ENCODE measurements at regions not wholly inside any gene's neighbourhood (a gene's known extent, or its start where the extent isn't known, plus 50 kb on each side); places are given as distances from the start of the nearest gene placed in this dataset.

GRCh38 chr18:14921031-14921430 is 173.1 kb downstream of the ANKRD30B start:
- Histone ChIP-seq H3K4me1 (no peaks in the 10 kb centered on the region), H3K27me3 (no peaks in the 10 kb centered on the region), H3K4me3 (no peak overlapping the region), H3K9me3 (no peaks in the 10 kb centered on the region), H3K36me3 (no peaks in the 10 kb centered on the region), H3K27ac (peak overlapping the region in 1 of 2 donors; percentile 14)
- TF ChIP-seq POLR2AphosphoS5 (IDR thresholded peaks at IDR 0.05) (no peak), POLR2A (IDR thresholded peaks at IDR 0.05) (no peak), CTCF (IDR thresholded peaks at IDR 0.05) (no peak)
- intact Hi-C loops (cut with DNase I; ENCODE audit: low total_unique reads): no loop called here
- DNase-seq (ENCODE audit: low spot score in 2 of 2): no peak

- DNase-seq (ENCODE audit: low spot score in 2 of 2): no peak
- H3K4me3 ChIP-seq: no peak overlapping the region
- intact Hi-C loops (cut with DNase I; ENCODE audit: low total_unique reads): no loop called here
- no peaks in the 10 kb centered on the region for H3K9me3 ChIP-seq
- no peaks in the 10 kb centered on the region for H3K36me3 ChIP-seq
- H3K4me1 ChIP-seq: no peaks in the 10 kb centered on the region
- TF ChIP-seq CTCF (IDR thresholded peaks at IDR 0.05) (no peak), POLR2AphosphoS5 (IDR thresholded peaks at IDR 0.05) (no peak), POLR2A (IDR thresholded peaks at IDR 0.05) (no peak)
- H3K27me3 ChIP-seq: no peaks in the 10 kb centered on the region
- H3K27ac ChIP-seq: peak overlapping the region in 1 of 2 donors; percentile 14
Measured at GRCh38 chr18:14921547-14921946, 173.6 kb downstream of the ANKRD30B start.

GRCh38 chr18:14922031-14922430 is 174.1 kb downstream of the ANKRD30B start:
- H3K4me3 ChIP-seq: no peak overlapping the region
- intact Hi-C loops (cut with DNase I; ENCODE audit: low total_unique reads): no loop called here
- H3K36me3 ChIP-seq: no peaks in the 10 kb centered on the region
- H3K27ac ChIP-seq: no peak overlapping the region
- no peaks in the 10 kb centered on the region for H3K27me3 ChIP-seq
- DNase-seq (ENCODE audit: low spot score in 2 of 2): no peak
- H3K9me3 ChIP-seq: no peaks in the 10 kb centered on the region
- no peaks in the 10 kb centered on the region for H3K4me1 ChIP-seq
- no peak for TF ChIP-seq POLR2A (IDR thresholded peaks at IDR 0.05)
- no peak for TF ChIP-seq POLR2AphosphoS5 (IDR thresholded peaks at IDR 0.05)
- TF ChIP-seq CTCF (IDR thresholded peaks at IDR 0.05): no peak

- H3K4me3 ChIP-seq: no peak overlapping the region
- no peak for DNase-seq (ENCODE audit: low spot score in 2 of 2)
- H3K27ac ChIP-seq: no peak overlapping the region
- H3K4me1 ChIP-seq: no peaks in the 10 kb centered on the region
- no peaks in the 10 kb centered on the region for H3K27me3 ChIP-seq
- TF ChIP-seq POLR2AphosphoS5 (IDR thresholded peaks at IDR 0.05): no peak
- H3K9me3 ChIP-seq: no peaks in the 10 kb centered on the region
- intact Hi-C loops (cut with DNase I; ENCODE audit: low total_unique reads): no loop called here
- no peaks in the 10 kb centered on the region for H3K36me3 ChIP-seq
Measured at GRCh38 chr18:14922965-14923565, 175.1 kb downstream of the ANKRD30B start.

- Histone ChIP-seq H3K4me1 (no peaks in the 10 kb centered on the region), H3K36me3 (no peaks in the 10 kb centered on the region), H3K27me3 (no peaks in the 10 kb centered on the region), H3K4me3 (no peak overlapping the region), H3K9me3 (no peaks in the 10 kb centered on the region), H3K27ac (no peak overlapping the region)
- no peak for DNase-seq (ENCODE audit: low spot score in 2 of 2)
- no peak for TF ChIP-seq CTCF (IDR thresholded peaks at IDR 0.05)
- TF ChIP-seq POLR2A (IDR thresholded peaks at IDR 0.05): no peak
- TF ChIP-seq POLR2AphosphoS5 (IDR thresholded peaks at IDR 0.05): no peak
- intact Hi-C loops (cut with DNase I; ENCODE audit: low total_unique reads): no loop called here
Measured at GRCh38 chr18:14924226-14924625, 176.3 kb downstream of the ANKRD30B start.

- H3K9me3 ChIP-seq: no peaks in the 10 kb centered on the region
- no peaks in the 10 kb centered on the region for H3K27me3 ChIP-seq
- H3K36me3 ChIP-seq: no peaks in the 10 kb centered on the region
- peak overlapping the region in 1 of 3 donors; percentile 5 for H3K4me3 ChIP-seq
- no peak overlapping the region for H3K27ac ChIP-seq
- no peak for DNase-seq (ENCODE audit: low spot score in 2 of 2)
- TF ChIP-seq POLR2A (IDR thresholded peaks at IDR 0.05) (no peak), POLR2AphosphoS5 (IDR thresholded peaks at IDR 0.05) (no peak), CTCF (IDR thresholded peaks at IDR 0.05) (no peak)
- H3K4me1 ChIP-seq: no peaks in the 10 kb centered on the region
- intact Hi-C loops (cut with DNase I; ENCODE audit: low total_unique reads): no loop called here
Measured at GRCh38 chr18:14925281-14925709, 177.3 kb downstream of the ANKRD30B start.

All from breast epithelium (tissue), 4 donors.